Kidney capillary endothelial cell (primary cell): ENCODE measurements at regions not wholly inside any gene's neighbourhood (a gene's known extent, or its start where the extent isn't known, plus 50 kb on each side); places are given as distances from the start of the nearest gene placed in this dataset.
"Not testable (repeated sequence)": the region's sequence is repeated elsewhere in the genome, so short reads cannot be mapped to it uniquely, and the experiment has no call there.

ENCODE experiments used
- DNase-seq: peaks from one replicate; pipeline ENCODE4 v3.0.0-alpha.2; 2018; ENCODE audit warnings: low spot score

DNA sequence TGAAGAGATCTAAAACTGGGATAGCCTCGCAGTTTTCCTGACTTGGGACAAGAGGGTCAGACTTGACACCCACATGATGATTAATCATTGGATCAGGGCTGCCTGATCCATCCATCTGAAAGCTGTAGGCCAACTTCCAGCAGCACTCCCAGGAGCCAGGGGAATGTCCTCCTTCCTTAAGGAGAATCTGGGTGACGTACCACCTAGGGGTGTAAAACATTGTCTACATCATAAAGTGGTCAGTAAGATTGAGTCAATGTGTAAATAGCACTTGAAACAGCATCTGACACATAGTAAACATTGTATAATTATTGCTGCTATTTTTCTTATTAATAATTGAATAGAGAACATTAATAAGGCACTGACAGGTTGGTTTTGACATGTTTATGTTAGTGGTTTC is 392.8 kb downstream of the JRKL start:
- no peak for DNase-seq

DNA sequence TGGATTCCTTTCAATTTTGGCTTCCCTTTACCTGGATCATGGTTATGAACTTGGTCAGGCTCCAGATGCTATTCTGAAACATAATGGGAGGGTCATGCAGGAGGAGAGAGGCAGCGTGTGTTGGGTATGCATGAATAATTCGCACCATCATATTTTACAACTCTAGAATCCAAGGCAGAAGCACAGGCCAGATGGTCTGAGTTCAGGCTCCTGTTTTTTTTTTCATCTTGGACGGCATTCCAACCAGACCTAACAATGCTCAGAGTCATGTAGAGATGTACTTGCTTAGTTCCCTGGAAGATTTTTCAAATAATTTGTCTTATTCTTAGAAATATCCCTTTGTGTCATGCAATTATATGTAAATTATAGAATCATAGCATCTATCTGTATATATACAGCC is 393.5 kb downstream of the JRKL start:
- DNase-seq = no peak

DNA sequence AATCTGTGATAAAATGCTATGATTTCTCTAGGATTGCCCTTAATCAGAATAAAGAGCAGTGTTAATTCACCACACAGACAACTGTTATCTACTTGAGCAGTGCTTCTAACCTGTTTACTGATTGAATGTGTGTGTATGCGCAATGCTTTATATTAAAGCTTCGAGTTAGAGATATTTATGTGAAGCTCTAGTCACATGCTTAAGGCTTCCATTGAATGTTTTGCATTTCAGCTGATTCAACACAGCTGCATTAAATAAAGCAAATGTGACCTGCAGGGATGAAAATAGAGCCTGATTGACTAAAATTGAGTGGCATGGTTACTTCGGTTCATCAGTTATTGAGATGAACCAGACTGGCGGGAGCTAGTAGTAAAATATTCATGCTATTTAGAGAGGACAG is 395.3 kb downstream of the JRKL start:
- DNase-seq = no peak

DNA sequence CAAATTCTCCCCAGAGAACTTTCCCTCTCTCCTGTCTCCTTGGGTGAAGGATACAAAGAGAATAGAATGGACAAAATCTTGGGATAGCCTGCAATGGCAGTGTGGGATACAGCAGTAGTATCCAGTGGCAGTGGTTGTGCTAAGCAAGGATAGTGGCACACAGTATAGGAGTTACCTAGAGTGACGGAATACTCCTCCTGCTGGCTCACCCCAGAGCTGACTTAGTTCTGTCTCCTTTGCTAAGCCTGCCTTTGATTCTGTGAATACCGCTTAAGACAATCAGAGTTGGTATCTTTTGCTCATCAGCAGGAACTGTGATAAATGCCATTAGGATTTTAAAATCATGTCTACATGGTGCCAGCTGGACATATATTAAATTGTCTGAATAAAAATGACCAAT is 404.3 kb downstream of the JRKL start:
- no peak for DNase-seq

DNA sequence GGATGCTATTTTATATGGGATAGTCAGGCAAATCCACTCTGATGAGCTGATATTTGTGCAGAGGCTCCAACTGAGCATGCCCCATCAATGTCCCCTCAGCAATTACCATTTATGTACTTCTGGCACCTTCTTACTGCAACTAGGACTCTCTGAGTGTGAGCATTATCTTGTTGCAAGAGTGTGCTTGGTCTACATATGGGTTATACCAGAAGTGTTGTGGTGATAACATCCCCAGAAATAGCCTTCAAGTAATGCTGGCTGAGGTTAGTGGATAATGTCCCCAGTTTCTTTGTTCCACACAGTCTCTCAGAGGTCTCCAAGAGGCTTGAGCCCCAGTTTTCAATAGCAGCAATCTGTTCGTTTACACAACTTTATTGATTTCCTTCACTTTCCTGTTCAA is 408.6 kb downstream of the JRKL start:
- no peak for DNase-seq

DNA sequence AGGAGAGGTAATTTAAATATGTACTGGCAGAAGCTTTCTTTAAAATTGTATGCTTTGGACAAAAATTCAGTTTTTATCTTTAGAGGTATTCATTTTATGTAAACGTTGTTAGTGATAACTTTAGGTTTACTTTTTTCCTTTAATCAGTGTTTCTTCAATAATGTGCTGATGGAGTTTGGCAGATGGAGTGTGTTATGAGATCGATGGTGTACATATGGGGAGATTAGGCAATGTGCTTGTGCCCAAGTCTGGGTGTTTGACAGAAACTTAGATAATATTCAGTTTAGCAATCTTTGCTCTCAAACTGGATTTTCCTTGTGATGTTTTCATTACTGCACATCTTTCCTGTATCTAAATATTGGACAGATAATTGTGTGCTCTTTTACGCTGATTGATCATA is 425.4 kb downstream of the JRKL start:
- no peak for DNase-seq

DNA sequence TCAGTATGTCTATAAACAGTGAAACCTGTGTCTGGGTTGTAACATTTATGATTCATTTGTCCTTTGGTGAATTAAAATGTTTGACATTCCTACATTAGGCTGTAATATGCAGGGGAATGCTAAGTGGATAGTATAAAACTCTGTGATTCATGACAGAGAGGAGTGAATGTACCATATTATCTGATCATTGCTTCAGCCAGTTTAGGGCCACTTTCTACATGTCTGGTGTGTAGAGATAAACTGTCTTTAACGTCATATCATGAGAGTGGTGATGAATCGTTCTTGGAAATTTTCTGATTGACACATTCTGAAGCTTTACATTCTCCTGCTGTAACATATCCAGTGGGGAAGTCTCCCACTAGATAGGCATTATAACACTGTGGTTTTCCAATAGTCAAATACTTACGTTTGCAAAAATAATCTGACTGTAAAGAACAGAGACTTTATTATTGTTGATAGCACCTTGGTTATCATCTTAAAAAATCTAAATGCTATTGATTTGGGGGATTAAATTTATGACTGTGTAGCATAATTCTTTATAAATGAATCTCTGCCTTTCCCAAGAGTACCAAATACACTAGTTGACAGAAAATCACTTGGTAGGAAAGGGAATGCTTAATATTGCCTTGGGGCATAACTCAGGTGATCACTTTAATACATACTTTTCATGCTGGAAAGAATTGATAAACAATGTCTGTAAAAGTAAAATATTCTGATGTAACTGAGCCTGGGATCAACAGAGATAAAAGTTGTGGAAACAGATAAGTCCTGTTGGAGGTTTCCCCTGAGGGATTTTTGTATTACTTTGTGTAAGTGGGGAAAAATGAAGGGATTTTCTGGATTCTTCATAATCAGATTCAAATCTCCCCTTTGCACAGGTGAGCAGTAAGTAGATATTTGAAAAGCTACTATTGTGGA is 427.9 kb downstream of the JRKL start:
- no peak for DNase-seq

DNA sequence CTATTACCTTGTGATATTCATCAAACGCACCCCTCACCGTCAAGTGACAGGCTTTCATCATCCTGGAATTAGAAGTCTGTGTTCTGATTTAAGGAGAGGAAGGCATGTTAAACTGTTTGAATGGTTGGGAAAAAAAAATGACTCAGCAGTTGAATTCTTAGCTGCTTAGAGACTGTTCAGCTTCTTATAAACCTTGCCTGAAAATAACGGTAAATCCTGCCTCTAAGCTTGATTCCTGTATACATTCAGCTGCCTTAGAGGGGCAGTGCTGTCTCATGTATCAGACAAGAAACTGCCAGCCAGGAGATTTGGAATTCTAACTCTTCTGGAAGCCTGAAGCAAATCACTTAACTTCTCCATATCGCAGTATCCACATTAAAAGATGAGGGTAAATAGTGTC is 437.4 kb downstream of the JRKL start:
- no peak for DNase-seq

DNA sequence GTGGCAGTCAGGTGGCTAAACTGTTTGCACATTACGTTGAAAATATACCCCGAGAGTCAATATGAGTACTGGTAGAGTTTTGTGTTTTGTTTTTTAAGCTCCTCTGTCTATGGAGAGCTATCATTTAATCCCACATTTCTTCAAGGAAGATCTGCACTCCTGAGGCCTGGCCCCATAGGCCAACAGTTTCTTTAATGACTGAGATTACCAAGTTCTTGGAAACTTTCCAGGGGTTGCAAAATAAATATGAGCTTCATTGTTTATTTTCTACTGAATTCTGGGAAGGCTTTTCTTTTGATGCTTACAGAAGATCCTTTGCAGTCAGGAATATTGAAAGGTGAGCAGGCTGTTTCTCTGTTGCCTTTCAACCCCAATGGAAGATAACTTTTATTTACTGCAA is 452.0 kb downstream of the JRKL start:
- no peak for DNase-seq

DNA sequence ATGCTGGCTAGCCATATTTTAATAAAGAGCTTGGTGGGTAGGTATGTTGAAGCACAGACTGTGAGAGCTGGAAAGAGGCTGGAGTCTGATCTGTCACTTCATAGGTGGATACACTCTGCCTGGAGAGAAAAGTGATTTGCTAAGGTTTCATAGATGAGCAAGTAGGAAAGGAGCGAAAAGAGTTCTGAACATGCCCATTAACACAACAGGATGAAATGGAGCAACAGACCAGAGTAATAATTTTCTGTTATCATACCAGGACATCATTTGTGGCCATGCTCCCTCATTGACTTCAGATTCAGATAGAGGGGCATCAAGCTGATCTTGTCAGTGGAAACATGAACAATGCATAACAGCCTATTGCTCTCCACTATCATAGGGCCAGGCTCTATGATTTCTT is 452.9 kb downstream of the JRKL start:
- DNase-seq = no peak

DNA sequence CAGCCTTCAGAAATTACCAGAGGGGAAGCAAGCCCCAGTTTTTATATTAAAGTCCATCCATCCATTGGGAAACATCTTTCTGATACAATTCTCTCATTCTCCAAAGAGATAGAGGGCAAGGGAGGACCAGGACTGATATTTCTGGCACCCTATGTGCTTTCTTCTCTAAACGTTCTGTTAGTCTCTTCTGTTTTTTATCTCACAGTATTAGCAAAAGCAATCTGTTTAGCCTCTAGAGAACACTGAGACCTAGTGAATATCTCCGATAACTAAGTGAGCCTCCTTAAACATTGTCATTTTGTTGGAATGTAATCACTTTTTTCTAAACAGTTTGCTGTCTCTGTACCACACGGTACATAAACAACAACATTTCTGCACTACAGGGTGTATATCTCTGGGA is 464.6 kb downstream of the JRKL start:
- no peak for DNase-seq

DNA sequence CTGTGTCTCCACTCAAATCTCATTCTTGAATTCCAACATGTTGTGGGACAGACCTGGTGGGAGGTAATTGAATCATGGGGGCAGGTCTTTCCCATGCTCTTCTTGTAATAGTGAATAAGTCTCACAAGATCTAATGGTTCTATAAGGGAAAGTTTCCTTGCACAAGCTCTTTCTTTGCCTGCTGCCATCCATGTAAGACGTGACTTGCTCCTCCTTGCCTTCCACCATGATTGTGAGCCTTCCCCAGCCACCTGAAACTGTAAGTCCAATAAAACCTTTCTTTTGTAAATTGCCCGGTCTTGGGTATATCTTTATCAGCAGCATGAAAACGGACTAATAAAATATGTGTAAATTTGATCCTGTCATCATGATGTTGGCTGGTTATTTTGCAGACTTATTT is 471.9 kb downstream of the JRKL start:
- not testable (repeated sequence) for DNase-seq

DNA sequence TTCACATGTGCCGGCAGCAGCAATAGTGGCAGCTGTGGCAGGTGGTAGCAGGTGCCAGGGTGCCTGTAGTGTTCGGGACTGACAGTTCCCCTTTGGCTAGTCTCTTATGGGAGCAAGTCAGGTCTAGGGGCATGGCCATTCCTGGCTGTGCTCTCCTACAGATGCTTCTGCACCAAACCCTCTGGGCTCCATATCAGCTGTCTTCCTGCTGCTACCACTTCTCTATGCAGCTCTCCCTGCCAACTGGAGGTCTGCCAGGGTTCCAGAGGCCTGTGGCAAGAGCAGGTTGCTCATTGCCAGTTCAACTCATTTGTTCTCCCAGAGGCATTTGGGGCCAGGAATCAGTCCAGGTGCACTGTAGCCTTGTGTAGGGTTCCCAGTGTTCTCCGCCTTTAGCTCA is 473.7 kb downstream of the JRKL start:
- DNase-seq = no peak

DNA sequence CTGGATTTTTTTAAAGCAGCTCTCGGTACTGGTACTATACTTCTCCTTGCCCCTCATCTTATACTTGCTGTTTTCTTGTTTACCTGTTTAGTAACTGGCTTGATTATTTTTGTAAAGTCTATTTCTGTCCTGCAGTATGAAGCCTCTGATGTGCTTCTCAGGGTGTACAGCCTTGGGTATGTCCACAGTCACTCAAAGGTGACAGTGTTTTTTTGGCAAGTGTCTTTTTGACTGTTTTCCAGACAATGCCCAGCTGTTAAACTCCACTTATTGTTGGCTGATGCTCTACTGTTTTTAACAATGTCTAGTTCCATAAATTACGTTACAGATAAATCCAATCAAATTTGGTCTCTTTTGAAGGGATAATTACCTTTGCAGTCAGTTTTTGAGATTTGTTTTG is 475.2 kb downstream of the JRKL start:
- DNase-seq = no peak

DNA sequence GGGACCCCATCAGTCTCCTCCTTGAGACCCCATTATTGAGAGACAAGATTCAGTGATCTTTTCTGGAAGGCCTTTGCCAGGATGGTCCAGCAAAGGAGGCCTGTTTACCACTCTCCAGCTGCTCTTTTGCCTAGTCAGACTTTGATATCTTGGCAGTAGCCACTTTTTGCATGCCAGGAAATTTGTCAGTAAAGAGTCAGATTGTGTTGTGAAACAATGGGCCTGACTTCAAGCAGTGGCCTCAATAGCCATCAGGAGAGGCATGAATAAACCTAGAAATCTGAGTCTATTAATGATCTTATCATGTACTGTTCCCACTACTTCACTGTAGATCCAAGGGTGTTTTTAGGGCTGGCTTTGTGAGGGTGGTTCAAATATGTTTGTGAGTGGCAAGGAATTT is 479.4 kb downstream of the JRKL start:
- DNase-seq = peak; percentile 11

DNA sequence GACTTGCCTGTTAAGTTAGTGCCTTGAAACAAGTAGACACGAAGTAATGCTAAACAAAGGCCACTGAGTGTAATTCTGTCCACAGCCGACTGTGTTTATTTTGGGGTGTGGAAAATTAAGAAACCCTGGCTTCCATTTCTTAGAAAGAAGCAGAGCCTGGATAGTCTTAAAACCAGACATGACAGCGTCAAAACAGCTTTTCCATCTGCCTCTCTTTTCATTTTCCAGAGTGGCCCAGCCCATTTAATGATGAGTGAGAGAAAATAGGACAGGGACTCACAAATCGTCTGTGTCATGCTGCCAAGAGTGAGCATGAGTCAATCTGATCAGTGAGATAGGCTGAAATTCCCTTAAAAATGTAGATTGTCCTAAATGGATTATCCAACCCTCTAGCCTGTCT is 485.9 kb downstream of the JRKL start:
- no peak for DNase-seq

DNA sequence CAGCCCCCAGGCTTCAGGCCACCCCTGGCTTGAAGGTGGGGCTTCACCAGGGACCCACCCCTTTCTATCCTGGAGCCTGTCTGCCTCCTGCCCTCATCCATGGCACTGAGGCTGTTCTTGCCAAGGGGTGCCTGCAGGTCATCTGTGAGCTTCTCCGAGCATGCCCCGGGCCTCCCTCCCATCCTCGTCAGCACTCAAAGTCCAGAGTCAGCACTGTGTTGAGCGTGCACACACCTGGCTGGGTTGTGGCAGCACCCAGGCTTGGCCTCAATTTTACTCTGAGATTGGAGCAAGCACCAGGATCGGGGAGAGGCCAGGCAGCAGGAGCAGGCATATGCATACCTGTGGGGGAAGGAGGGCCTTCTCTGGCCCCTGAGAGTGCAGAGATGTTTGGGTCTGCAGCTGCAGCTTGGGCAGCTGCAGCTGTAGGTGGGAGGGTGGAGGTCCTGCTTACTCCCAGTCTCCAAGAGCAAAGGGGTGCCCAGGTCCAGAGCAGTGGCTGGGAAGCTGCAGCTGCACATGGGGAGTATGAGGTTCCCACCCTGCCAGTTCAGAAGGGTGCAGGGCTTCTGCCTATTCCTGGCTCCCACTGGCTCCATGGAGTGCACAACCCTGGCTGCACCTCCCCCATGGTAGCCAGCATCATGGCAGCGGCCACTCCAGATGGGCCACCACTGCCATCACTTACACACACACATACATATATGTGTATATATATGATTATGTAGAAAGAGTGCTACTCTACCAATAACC is 488.7 kb downstream of the JRKL start:
- no peak for DNase-seq

DNA sequence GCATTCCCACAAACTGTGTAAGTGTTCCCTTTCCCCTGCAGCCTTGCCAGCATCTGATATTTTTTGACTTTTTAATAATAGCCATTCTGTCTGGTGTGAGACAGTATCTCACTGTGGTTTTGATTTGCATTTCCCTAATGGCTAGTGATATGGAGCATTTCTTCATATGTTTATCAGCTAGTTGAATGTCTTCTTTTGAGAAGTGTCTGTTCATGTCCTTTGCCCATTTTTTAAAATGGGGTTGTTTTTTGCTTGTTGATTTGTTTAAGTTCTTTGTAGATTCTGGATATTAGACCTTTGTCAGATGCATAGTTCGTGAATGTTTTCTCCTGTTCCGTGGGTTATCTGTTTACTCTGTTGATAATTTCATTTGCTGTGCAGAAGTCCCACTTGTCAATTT is 492.8 kb downstream of the JRKL start:
- DNase-seq = not testable (repeated sequence)

DNA sequence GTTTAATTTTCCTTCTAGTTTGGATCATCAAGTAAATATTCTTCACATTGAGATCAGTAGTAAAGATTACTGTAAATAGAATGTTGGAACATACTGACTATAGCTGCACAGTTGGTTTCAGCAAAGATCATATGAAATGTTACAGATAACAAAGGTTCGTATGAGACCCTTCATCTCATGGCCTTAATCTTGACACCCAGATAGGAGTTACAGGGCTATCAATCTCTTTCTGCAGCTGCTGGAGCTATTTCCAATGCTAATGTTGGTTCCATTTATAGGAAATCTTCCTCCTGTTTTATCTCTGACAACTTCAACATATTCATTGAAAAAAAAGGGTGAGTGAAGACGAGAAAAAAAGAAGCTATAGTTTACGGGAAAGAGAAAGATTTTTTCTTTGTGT is 495.6 kb downstream of the JRKL start:
- no peak for DNase-seq

DNA sequence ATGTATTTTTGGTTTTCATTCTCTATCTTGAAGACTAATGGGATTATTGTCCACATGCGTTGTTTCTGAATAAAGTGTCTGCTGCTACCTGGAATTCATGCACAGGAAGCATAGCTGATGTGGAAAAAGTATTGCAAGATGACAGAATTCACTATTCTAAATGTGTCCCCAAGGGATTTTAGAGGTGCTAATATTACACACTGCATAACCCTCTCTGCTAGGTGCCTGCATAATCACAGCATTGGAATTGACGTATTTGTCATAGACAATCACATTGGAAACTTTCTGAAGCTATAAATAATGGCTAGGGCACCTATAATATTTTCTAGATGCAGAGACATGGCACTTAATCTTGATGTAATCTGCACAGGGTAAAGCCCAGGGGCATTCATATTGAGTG is 496.1 kb downstream of the JRKL start:
- DNase-seq = no peak

DNA sequence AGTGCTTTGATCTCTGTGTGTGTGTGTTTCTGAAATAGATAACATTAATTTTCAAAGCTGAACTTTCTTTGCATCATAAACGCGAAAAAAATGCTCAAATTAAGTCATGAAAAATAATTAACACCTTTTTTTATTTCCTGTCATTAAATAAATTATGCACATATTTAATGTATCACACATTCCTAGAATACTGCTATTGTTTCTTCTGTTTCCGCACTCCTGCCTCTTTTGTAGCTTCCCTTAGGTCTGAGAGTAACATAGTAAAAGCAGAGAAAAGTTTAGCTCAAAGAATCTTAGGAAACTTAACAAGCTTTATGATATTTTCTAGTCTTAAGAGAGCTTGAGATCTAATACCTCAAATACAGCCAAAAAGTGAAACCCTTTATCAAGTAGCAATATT is 504.2 kb downstream of the JRKL start:
- no peak for DNase-seq

DNA sequence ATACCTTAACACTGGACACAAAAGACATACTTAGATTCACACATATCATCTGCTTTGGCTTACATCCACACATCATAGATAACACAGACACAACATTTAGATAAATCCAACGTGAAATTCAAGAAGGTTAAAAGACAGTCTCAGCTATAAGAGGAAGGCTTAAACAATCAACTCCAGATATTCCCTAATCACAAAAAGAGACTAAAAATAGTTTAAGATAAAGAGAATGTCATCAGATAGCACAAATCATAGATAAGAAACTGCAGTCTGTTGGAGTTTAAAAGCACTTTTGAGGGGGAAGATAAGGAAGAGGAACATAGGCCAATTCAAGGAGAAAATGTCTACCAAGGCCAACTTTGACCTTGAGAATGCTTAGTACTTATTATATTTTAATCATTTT is 504.8 kb downstream of the JRKL start:
- no peak for DNase-seq

DNA sequence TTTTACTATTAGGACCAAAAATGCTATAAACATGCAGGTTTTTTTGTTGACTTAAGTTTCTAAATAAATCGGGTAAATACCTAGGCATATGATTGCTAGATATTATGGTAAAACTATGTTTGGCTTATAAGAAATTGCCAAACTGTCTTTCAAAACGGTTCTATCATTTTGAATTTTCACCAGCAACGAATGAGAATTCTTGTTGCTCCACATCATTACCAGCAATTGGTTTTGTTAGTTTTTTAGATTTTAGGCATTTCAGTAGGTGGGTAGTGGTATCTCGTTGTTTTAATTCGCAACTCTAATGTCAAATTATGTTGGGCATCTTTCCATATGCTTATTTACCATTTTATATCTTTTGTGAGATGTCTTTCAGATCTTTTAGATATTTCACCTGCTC is 510.2 kb downstream of the JRKL start:
- no peak for DNase-seq

DNA sequence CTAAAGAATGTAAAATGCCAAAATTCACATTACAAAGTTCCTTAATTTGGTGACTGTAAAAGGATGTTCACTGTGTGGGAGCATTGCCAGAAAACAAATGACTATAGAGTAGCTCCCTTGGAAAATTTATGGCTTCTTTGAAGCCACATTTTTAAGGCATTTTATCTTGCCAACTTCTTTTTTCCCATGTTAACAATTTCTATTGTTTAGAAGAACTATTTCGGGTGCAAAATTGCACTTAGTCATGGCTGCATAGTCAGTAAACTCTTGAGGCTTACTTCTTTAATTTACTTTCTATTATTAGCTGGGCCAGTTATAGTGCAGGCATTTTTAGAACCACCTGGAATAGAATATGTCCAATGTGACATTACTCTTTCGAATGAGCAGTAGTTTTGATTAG is 515.3 kb downstream of the JRKL start:
- DNase-seq = peak; percentile 13
